ENCODE measurements at regions not wholly inside any gene's neighbourhood (a gene's known extent, or its start where the extent isn't known, plus 50 kb on each side); places are given as distances from the start of the nearest gene placed in this dataset.

GRCh38 chr3:80978216-80978969, 783.1 kb downstream of the GBE1 start:
- TF ChIP-seq POLR2A (IDR thresholded peaks at IDR 0.05) (no peak), CTCF (IDR thresholded peaks at IDR 0.05) (no peak)

Measured in esophagus squamous epithelium (tissue), 4 donors.